ENCODE measurements at regions not wholly inside any gene's neighbourhood (a gene's known extent, or its start where the extent isn't known, plus 50 kb on each side); places are given as distances from the start of the nearest gene placed in this dataset.

DNA sequence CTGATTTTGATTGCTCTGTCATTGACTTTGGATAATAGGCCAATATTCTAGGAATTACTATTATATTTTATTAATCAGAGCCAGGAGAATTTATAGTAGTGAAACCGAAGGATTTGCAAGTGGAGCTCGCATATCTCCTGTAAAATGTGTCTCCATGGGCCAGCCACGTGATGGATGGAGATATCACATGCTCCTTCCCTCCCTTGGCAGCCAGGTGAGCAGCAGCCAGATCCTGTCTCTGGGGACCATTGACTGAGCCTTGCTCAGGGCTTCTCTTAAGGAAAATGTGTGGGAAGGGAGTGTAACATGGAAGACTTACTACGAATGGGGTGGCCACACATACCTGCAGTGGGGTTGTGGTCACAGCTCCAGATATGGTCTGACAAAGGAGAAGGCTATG, 144.7 kb upstream of the RGMA start:
- H3K27me3 ChIP-seq (ENCODE audit: control insufficient read depth in 1 of 2, insufficient read depth in 2 of 2, low read length in 2 of 2) = no peaks in the 10 kb centered on the region
- no peaks in the 10 kb centered on the region for H3K9me3 ChIP-seq (ENCODE audit: low read length)
- no peak overlapping the region for H3K27ac ChIP-seq (ENCODE audit: low read depth, low read length)
- H3K4me1 ChIP-seq (ENCODE audit: insufficient read depth, low read length) = no peaks in the 10 kb centered on the region
- no peak overlapping the region for H3K9ac ChIP-seq (ENCODE audit: low read length)
- H3K4me3 ChIP-seq (ENCODE audit: low read depth in 1 of 2, low read length in 2 of 2) = no peak overlapping the region
- no peaks in the 10 kb centered on the region for H3K36me3 ChIP-seq (ENCODE audit: insufficient read depth, low read length)

DNA sequence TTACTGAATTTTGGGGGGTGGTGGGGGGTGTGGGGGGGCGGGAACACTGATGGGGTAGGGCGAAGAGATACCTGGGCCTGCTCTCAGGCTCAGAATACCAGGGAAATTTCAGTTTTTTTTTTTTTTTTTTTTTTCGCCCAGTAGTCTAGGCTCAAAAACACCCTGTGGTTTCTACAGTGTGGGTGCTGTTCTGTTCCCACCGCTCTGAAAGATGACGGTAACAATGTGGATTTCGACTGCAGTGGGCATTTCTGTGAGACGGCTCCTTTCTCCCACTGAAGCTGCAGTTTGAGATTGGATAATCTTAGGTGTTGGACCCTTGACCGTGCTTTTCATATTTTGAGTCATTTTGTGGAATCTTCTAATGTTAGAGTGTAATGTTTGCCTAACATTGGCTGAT, 143.8 kb upstream of the RGMA start:
- Histone ChIP-seq H3K27ac (ENCODE audit: low read depth, low read length) (no peak overlapping the region), H3K4me1 (ENCODE audit: insufficient read depth, low read length) (no peaks in the 10 kb centered on the region), H3K9ac (ENCODE audit: low read length) (no peak overlapping the region), H3K9me3 (ENCODE audit: low read length) (no peaks in the 10 kb centered on the region), H3K36me3 (ENCODE audit: insufficient read depth, low read length) (no peaks in the 10 kb centered on the region), H3K27me3 (ENCODE audit: control insufficient read depth in 1 of 2, insufficient read depth in 2 of 2, low read length in 2 of 2) (no peaks in the 10 kb centered on the region), H3K4me3 (ENCODE audit: low read depth in 1 of 2, low read length in 2 of 2) (no peak overlapping the region)

DNA sequence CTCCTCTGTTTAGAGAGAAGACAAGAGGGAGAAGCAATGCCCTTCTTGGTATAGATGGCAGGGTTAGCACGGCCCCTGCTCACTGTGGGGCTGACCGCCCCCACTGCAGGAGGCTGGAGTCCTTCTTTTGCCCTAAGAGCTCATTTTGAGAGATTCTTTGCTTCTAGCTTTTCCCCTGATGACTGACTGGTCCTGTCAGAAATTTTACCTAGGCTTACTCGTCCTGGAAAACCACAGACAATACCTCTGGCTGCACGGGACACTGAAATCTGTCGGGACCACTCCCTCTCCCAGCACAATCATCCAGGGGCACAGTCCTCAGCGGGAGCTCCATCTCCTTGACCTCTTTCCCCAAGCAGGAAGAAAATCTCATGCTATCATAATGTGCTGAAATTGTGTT, 143.0 kb upstream of the RGMA start:
- no peak overlapping the region for H3K27ac ChIP-seq (ENCODE audit: low read depth, low read length)
- H3K4me1 ChIP-seq (ENCODE audit: insufficient read depth, low read length) = no peaks in the 10 kb centered on the region
- H3K36me3 ChIP-seq (ENCODE audit: insufficient read depth, low read length) = no peaks in the 10 kb centered on the region
- no peak overlapping the region for H3K4me3 ChIP-seq (ENCODE audit: low read depth in 1 of 2, low read length in 2 of 2)
- H3K9me3 ChIP-seq (ENCODE audit: low read length) = no peaks in the 10 kb centered on the region
- no peaks in the 10 kb centered on the region for H3K27me3 ChIP-seq (ENCODE audit: control insufficient read depth in 1 of 2, insufficient read depth in 2 of 2, low read length in 2 of 2)
- no peak overlapping the region for H3K9ac ChIP-seq (ENCODE audit: low read length)

DNA sequence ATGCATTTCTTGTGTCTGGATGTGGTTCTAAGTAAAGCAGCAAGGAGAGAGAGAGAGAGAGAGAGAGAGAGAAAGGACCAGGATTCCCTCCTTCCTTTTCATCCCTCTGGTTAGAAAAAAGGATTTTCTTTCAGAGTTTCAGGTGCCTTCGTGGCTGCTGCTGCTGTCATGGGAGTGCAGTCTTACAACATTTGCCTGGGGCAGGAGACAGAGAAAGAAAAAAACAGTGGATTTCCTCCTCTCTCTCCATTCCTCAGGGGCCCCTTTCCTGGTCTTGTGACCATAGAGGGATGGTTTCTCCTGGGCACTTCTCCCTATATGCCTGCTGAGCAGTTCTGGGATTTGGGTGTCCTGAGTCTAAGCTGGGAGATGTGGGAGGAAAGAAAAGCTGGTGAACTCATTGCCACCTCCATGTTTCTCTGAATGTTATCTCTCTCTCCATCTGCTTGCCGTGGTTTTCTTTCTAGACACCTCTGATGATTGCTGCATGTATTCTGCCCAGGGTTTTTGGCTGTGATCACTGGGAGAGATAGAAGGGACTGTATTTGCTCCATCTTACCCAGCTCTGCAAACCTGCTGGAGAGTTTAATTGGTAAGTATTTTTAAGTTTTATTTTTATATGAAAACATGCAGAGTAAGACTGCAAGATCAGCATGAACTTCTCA, 142.4 kb upstream of the RGMA start:
- Histone ChIP-seq H3K4me3 (ENCODE audit: low read depth in 1 of 2, low read length in 2 of 2) (no peak overlapping the region), H3K27ac (ENCODE audit: low read depth, low read length) (no peak overlapping the region), H3K9me3 (ENCODE audit: low read length) (no peaks in the 10 kb centered on the region), H3K27me3 (ENCODE audit: control insufficient read depth in 1 of 2, insufficient read depth in 2 of 2, low read length in 2 of 2) (no peaks in the 10 kb centered on the region), H3K36me3 (ENCODE audit: insufficient read depth, low read length) (no peaks in the 10 kb centered on the region), H3K9ac (ENCODE audit: low read length) (no peak overlapping the region), H3K4me1 (ENCODE audit: insufficient read depth, low read length) (no peaks in the 10 kb centered on the region)

DNA sequence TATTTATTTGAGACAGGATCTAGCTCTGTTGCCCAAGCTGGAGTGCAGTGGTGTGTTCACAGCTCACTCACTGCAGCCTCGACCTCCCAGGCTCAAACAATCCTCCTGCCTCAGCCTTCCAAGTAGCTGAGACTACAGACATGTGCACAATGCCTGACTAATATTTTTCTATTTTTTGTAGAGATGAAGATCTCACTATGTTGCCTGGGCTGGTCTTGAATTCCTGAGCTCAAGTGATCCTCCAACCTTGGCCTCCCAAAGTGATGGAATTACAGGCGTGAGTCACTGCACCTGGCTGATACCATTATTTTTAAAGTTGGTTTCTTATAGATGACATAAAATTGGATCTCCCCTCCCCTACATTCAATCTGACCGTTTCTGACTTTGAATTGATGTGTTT, 139.5 kb upstream of the RGMA start:
- Histone ChIP-seq H3K27ac (ENCODE audit: low read depth, low read length) (no peak overlapping the region), H3K4me3 (ENCODE audit: low read depth in 1 of 2, low read length in 2 of 2) (no peak overlapping the region), H3K27me3 (ENCODE audit: control insufficient read depth in 1 of 2, insufficient read depth in 2 of 2, low read length in 2 of 2) (no peaks in the 10 kb centered on the region), H3K4me1 (ENCODE audit: insufficient read depth, low read length) (no peaks in the 10 kb centered on the region), H3K9ac (ENCODE audit: low read length) (no peak overlapping the region), H3K36me3 (ENCODE audit: insufficient read depth, low read length) (no peaks in the 10 kb centered on the region), H3K9me3 (ENCODE audit: low read length) (no peaks in the 10 kb centered on the region)

DNA sequence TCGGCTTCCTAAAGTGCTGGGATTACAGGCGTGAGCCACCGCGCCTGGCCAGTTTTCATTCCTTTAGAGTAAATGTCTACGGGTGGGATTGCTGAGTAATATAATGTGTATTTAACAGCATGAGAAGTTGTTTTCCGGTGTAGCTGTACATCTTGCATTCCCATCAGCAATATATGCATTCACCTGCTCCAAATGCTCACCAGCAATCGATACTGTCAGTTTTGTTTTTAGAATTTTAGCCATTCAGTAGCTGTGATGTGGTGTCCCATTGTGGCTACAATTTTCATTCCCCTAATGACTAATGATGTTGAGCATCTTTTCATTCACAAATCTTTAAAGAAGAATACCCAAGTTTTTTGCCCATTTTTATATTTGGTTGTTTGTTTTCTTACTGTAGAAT, 134.8 kb upstream of the RGMA start:
- no peak overlapping the region for H3K27ac ChIP-seq (ENCODE audit: low read depth, low read length)
- H3K4me3 ChIP-seq (ENCODE audit: low read depth in 1 of 2, low read length in 2 of 2) = no peak overlapping the region
- H3K27me3 ChIP-seq (ENCODE audit: control insufficient read depth in 1 of 2, insufficient read depth in 2 of 2, low read length in 2 of 2) = no peaks in the 10 kb centered on the region
- H3K9me3 ChIP-seq (ENCODE audit: low read length) = no peaks in the 10 kb centered on the region
- H3K4me1 ChIP-seq (ENCODE audit: insufficient read depth, low read length) = no peaks in the 10 kb centered on the region
- no peaks in the 10 kb centered on the region for H3K36me3 ChIP-seq (ENCODE audit: insufficient read depth, low read length)
- H3K9ac ChIP-seq (ENCODE audit: low read length) = no peak overlapping the region

DNA sequence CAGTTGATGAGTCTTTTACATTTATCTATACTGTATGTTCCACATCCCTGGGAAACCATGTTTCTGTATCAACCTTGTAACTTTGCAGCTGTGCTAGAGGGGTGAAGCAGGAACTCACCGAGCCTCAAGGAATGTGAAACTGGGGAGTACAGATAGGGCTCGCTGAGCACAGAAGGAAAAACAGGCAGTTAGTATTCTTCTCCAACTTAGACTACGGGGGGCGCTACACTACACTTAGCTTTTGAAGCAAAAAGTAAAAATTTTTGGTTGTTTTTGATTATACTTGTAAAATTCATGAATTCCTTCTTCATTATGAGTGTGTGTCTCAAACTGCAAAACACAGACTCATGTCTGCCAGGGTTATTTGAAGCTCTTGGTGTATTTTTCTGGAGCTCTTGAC, 132.7 kb upstream of the RGMA start:
- Histone ChIP-seq H3K27ac (ENCODE audit: low read depth, low read length) (no peak overlapping the region), H3K4me3 (ENCODE audit: low read depth in 1 of 2, low read length in 2 of 2) (no peak overlapping the region), H3K36me3 (ENCODE audit: insufficient read depth, low read length) (no peaks in the 10 kb centered on the region), H3K9ac (ENCODE audit: low read length) (no peak overlapping the region), H3K9me3 (ENCODE audit: low read length) (no peaks in the 10 kb centered on the region), H3K27me3 (ENCODE audit: control insufficient read depth in 1 of 2, insufficient read depth in 2 of 2, low read length in 2 of 2) (no peaks in the 10 kb centered on the region), H3K4me1 (ENCODE audit: insufficient read depth, low read length) (no peaks in the 10 kb centered on the region)

DNA sequence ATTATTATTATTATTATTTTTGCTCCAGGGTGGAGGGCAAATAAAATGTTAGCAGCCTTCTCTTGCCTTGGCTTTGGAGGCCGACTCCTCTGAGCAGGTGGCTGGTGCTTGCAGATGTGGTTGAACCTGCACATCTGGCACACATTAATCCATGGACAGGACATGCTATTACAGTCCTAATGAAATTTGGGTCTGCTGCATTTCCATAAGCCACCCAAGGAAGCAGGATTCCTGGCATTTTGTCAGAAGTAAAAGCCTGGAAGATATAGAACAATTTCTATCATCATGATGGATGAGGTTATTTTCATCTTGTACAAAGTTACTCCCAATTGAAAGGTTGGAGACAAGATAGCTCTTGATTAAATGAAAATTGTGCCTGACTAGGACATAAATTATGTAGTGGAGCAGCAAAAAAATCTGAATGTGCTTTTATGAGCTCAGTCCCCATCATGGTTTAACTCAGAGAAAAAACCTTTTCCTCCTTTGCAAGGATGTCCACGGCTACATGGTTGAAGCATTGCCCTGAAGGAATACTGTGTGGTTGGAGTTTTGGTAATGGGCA, 130.9 kb upstream of the RGMA start:
- no peaks in the 10 kb centered on the region for H3K27me3 ChIP-seq (ENCODE audit: control insufficient read depth in 1 of 2, insufficient read depth in 2 of 2, low read length in 2 of 2)
- no peaks in the 10 kb centered on the region for H3K9me3 ChIP-seq (ENCODE audit: low read length)
- H3K9ac ChIP-seq (ENCODE audit: low read length) = no peak overlapping the region
- H3K4me1 ChIP-seq (ENCODE audit: insufficient read depth, low read length) = no peaks in the 10 kb centered on the region
- no peaks in the 10 kb centered on the region for H3K36me3 ChIP-seq (ENCODE audit: insufficient read depth, low read length)
- no peak overlapping the region for H3K4me3 ChIP-seq (ENCODE audit: low read depth in 1 of 2, low read length in 2 of 2)
- no peak overlapping the region for H3K27ac ChIP-seq (ENCODE audit: low read depth, low read length)

DNA sequence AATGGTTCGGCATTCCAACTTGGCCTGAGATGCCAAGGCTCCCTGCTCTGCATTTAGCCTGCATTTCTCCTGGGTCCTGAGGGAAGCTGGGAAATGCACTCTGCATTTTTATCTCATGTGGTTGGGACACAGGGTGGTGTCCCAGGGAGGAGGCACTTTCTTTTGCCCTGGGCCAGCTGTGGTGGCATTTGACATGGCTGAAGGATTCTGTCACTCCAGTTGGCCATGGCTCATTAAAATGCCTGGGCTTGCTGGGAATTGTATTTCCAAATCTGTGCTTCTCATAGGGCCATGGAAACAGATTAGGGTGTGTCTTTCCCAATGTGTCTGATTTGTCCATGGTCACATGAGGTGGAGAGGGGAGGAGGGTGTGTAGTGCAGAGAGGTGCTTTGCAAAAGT, 128.3 kb upstream of the RGMA start:
- Histone ChIP-seq H3K9me3 (ENCODE audit: low read length) (no peaks in the 10 kb centered on the region), H3K27ac (ENCODE audit: low read depth, low read length) (no peak overlapping the region), H3K4me1 (ENCODE audit: insufficient read depth, low read length) (no peaks in the 10 kb centered on the region), H3K27me3 (ENCODE audit: control insufficient read depth in 1 of 2, insufficient read depth in 2 of 2, low read length in 2 of 2) (no peaks in the 10 kb centered on the region), H3K9ac (ENCODE audit: low read length) (no peak overlapping the region), H3K4me3 (ENCODE audit: low read depth in 1 of 2, low read length in 2 of 2) (no peak overlapping the region), H3K36me3 (ENCODE audit: insufficient read depth, low read length) (no peaks in the 10 kb centered on the region)

DNA sequence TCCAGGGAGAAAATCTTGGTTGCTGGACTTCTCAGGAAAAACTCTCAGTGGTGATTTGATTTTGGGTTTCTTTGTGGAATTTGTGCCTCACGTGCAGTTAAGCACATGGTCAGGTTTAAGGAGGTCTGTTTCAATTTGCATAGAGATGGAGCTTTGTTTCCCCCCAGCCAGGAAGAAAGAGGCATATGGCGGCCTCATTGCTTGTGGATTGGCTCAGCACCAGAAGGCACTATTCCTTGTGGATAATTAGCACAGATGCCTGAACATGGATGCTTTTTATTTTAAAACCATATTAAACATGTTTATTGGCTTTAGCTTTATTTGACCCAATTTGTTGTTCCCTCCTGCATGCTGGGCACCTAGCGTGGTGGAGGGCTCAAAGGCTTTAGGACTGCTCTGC, 125.1 kb upstream of the RGMA start:
- Histone ChIP-seq H3K9me3 (ENCODE audit: low read length) (no peaks in the 10 kb centered on the region), H3K9ac (ENCODE audit: low read length) (no peak overlapping the region), H3K27me3 (ENCODE audit: control insufficient read depth in 1 of 2, insufficient read depth in 2 of 2, low read length in 2 of 2) (no peaks in the 10 kb centered on the region), H3K27ac (ENCODE audit: low read depth, low read length) (no peak overlapping the region), H3K36me3 (ENCODE audit: insufficient read depth, low read length) (no peaks in the 10 kb centered on the region), H3K4me1 (ENCODE audit: insufficient read depth, low read length) (no peaks in the 10 kb centered on the region), H3K4me3 (ENCODE audit: low read depth in 1 of 2, low read length in 2 of 2) (no peak overlapping the region)

DNA sequence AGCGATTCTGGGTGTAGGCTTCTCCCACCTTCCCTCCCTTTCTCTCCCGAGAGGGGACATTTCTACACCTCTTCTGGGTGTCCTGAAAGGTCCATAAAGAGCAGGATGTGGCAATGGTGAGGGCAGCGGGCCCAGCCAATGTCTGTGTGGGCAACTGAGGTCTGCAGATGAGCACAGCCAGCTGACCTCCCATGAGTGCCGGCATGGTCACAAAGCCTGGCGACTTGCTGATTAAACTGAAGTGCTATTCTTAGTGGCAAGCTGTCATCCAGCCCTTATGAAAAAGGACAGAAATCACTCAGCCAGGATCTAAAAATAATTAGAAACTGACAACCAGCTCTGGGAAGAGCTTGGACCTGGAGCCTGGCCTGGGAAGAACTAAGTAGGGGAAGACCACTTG, 124.3 kb upstream of the RGMA start:
- no peaks in the 10 kb centered on the region for H3K4me1 ChIP-seq (ENCODE audit: insufficient read depth, low read length)
- no peak overlapping the region for H3K9ac ChIP-seq (ENCODE audit: low read length)
- H3K27me3 ChIP-seq (ENCODE audit: control insufficient read depth in 1 of 2, insufficient read depth in 2 of 2, low read length in 2 of 2) = no peaks in the 10 kb centered on the region

DNA sequence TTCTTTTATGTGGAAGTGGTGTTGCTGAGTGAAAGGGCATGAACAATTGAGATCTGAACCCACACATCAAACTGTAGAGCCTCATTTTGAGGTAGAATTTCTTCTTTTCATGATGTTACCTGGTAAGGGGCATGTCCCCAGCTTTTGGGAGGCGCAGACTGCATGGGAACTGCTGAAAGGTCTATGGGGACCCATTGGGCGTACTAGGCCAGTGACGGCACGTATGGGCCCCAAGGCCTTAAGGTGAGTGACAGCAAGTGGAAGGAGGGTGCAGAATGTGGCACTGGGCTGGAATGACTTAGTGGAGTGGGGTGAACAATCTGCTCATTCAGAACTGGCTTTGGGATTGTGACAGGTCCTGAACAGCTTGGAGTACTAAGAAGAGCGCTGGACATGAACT, 123.6 kb upstream of the RGMA start:
- H3K9me3 ChIP-seq (ENCODE audit: low read length) = no peaks in the 10 kb centered on the region
- no peaks in the 10 kb centered on the region for H3K4me1 ChIP-seq (ENCODE audit: insufficient read depth, low read length)
- no peaks in the 10 kb centered on the region for H3K36me3 ChIP-seq (ENCODE audit: insufficient read depth, low read length)
- no peak overlapping the region for H3K9ac ChIP-seq (ENCODE audit: low read length)
- H3K27me3 ChIP-seq (ENCODE audit: control insufficient read depth in 1 of 2, insufficient read depth in 2 of 2, low read length in 2 of 2) = no peaks in the 10 kb centered on the region
- H3K27ac ChIP-seq (ENCODE audit: low read depth, low read length) = no peak overlapping the region
- H3K4me3 ChIP-seq (ENCODE audit: low read depth in 1 of 2, low read length in 2 of 2) = no peak overlapping the region

More for the DNA sequence above, 124.3 kb upstream of the RGMA start:
- no peak overlapping the region for H3K4me3 ChIP-seq (ENCODE audit: low read depth in 1 of 2, low read length in 2 of 2)
- H3K36me3 ChIP-seq (ENCODE audit: insufficient read depth, low read length) = no peaks in the 10 kb centered on the region
- no peak overlapping the region for H3K27ac ChIP-seq (ENCODE audit: low read depth, low read length)
- no peaks in the 10 kb centered on the region for H3K9me3 ChIP-seq (ENCODE audit: low read length)

Measured in muscle layer of colon (tissue), 2 donors.